ENCODE measurements at regions not wholly inside any gene's neighbourhood (a gene's known extent, or its start where the extent isn't known, plus 50 kb on each side); places are given as distances from the start of the nearest gene placed in this dataset.

DNA sequence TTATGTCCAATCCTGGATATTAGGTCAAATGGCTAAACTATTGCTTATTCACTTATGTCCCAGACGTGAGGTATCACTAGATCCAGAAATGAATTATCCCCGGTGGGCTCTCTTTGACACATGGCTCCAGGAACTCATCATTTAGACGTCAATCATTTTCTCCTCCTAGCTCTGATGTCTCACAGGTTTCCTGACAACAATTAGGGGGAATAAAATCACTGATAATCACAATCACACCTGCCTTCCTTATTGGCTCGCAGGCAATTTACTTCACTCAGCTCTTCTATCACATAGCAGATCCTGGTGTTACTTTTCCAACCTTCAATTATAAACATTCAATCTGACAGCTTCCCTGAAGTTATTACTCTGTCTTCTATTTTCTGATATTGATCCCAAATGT lies 634.0 kb upstream of the TENM4 start:
- no peak for DNase-seq (ENCODE audit: low read depth)

DNA sequence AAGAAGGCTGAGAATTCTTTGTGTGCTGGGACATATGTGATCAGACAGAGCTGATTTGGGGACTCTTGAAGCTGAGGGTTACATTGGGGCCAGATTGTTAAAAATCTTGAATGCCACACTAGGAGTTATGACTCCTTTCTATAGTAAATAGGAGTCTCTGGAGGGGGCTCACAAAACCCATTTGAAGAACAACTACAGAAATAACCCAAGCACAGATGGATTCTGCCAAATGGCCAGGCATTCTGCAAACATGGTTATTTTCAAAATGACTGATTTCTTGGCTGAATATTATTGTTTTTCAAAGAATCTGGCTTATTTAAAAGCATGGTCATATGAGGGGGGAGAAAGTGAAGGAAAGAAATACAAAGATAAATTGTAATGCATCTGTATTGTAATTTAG lies 625.5 kb upstream of the TENM4 start:
- no peak for DNase-seq (ENCODE audit: low read depth)

DNA sequence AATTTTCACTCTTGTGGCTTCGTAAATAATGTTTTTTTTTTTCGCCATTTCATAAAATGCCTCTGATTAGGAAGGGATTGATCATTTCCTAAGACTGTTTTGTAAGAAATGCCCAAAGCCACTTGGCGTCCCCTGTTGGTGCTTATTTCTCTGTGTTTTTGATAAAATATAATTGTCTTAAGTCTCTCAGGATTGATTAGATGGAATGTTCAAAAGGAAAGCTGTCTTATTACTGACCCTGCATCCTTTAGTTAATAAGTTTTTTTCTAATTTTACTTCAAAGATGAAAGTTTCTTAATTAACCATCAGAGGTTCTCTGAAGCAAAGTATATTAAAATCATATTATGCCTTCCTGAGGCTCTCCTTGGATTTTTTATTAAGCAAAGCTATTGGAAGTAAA lies 624.3 kb upstream of the TENM4 start:
- DNase-seq (ENCODE audit: low read depth), result no peak

GRCh38 chr11:80061056-80061455 lies 620.2 kb upstream of the TENM4 start:
- DNase-seq (ENCODE audit: low read depth), result no peak

GRCh38 chr11:80054582-80055165 lies 613.8 kb upstream of the TENM4 start:
- DNase-seq (ENCODE audit: low read depth), result no peak

DNA sequence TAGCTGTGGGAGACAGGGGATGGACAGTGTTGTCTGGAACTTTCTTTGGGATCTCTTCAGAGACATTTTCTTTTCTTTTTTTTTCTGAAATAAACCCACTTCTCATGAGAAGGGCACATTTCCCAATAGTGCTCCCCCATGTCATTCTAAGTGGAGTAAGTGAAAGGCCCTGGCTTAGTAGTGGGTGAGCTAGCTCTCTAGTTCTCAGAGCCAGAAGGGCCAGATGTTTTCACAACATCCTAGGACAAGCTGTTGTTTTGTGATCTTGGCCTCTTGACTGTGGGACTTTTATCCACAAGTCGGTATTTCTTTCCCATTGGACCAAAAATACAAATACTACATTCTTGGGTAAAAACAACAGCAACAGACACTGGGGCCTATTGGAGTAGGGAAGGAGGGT lies 607.7 kb upstream of the TENM4 start:
- no peak for DNase-seq (ENCODE audit: low read depth)

- no peak for DNase-seq (ENCODE audit: low read depth)
Measured at GRCh38 chr11:80041136-80042000, 600.5 kb upstream of the TENM4 start.

GRCh38 chr11:80034801-80035200 lies 594.0 kb upstream of the TENM4 start:
- no peak for DNase-seq (ENCODE audit: low read depth)

DNA sequence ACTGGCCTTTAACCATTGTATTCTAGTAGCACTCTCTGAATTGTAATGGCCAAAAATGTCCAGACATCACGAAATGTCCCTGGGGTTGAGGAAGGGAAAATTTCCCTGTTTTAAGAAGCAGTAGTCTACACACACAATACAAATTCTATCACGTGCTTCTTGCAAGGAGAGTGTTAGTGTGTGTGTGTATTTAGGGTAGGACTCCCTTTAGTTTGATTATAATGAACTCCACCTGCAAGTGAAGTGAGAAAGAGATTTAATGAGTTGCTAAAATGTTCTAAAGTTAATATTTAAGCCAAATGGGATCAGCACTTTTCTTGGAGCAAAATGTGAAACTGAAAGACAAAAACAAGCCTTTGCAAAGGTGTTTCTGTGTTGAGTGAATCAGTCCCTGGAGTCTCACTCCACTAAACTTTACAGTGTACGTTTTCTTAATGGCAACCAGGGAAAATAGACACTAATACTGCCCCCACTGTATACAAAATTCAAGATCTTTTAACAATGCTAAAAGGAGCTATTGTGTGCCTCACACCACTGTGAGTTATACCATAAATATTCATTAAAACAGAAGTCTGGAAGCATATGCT lies 590.3 kb upstream of the TENM4 start:
- DNase-seq (ENCODE audit: low read depth), result no peak

DNA sequence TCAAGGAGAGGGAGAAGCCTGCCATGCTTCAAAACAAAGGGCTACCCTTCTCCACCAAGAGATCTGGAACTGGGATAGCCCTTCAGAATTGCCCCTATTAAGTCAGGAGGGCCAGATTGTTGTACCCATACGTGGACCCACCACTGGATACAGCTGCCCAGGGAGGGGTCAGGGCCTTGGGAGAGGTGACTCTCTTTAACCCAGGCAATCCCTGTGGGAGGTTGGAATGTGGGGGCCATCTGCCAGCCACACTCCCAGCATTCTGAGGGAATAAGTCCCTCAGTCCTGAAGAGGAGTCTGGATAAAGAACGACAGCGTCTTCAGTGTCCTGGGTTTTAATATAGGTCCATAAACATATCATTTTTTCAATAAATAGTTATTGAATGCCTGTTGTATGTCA lies 588.2 kb upstream of the TENM4 start:
- no peak for DNase-seq (ENCODE audit: low read depth)

- DNase-seq (ENCODE audit: low read depth), result no peak
Measured at GRCh38 chr11:80024119-80024518, 583.3 kb upstream of the TENM4 start.

GRCh38 chr11:80023386-80023785 lies 582.6 kb upstream of the TENM4 start:
- DNase-seq (ENCODE audit: low read depth), result no peak

DNA sequence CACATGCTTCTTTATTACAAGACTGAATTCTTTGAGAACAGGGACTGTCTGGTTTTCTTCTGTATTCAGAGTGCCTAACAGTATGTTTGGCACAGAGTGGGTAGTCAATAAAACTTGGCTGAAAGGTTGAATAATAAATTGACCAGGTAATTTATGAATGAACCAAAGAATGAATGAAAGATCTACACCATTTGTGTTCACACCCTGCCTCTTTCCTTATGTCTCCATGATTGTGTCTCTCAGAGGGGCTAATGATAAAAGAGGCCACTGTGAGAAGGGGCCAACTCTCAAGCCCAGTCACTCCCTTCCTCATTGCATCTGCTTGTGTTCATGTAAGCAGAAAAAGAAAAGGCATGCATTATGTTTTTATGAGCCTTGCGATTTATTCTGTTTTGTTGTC lies 569.7 kb upstream of the TENM4 start:
- no peak for DNase-seq (ENCODE audit: low read depth)

- no peak for DNase-seq (ENCODE audit: low read depth)
Measured at GRCh38 chr11:80009081-80009480, 568.3 kb upstream of the TENM4 start.

DNA sequence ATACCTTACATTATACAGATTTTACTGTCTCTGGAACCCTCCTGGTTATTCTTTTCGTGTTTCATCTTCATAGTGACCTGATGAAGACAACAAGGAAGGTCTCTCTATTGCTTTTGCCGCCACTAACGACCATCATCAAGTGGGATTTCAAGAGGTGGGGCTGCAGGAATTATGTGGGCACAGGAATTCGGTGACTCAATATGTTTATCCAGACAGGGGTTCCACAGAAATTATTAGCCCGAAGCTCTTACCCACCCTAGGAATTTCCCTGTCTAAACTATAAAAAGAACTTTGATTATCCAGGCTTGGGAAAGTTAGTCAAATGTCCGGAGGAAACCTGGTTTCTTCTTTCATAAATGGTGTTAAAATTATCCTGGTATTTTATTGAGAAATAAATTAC lies 566.8 kb upstream of the TENM4 start:
- DNase-seq (ENCODE audit: low read depth), result no peak

- DNase-seq (ENCODE audit: low read depth), result no peak
Measured at GRCh38 chr11:79990141-79990540, 549.3 kb upstream of the TENM4 start.

GRCh38 chr11:79982185-79982584 lies 541.4 kb upstream of the TENM4 start:
- DNase-seq (ENCODE audit: low read depth), result no peak

DNA sequence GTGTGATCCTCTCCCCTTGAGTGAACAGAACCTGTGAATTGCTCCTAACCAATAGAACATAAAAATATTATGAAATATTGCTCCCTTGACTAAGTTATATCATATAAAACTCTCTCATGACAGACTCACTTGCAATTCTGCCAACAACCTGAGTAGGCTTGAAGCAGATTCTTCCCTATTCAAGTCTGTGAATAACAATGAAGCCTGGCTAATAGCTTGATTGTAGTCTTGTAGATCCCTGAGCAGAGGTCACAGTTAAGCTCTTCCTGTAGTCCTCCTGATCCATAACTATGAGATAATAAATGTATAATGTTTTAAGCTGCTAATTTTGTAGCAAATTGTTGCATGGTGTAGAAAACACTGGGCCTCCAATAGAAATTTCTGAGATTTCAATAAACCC lies 540.1 kb upstream of the TENM4 start:
- DNase-seq (ENCODE audit: low read depth), result no peak

DNA sequence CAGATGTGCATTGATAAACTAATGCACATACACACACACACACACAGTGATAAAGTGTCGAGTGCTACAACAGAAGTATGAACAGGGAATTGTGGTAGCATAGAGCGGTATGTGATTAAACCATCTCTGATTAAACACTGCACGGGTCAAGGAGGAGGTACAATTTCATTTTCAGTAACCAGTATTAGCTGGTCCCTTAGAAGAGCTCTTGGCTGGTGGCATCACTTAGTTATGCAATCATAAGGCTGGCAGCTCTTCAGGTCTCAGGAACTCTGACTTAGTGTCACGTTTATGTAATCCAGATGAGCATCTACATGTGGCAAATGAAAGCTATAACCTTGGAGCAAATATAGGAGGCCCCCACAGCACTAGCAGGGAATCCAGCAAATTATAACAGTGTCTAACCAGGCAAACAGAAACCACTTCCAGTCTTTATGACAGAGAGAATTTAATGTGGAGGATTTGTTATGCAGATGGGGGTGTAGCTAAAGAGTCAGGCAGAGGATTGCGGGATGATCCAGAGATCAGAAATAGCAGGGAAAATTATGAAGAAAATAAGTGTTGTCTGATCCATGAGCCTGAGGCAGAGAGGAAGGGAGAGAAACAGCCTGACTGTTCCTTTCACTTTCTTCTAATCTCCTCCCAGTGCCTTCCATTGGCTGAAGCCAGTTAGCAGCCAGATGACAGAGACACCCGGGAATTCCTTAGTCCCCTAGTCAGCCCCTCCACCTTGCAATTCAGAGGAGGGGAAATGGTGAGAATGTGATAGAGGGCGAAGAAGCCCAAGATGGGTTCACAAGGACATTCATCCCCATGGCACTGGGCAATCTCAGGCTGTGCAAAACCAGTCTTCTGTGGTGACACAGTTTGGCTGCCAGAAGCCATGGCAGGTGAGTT lies 533.1 kb upstream of the TENM4 start:
- no peak for DNase-seq (ENCODE audit: low read depth)

DNA sequence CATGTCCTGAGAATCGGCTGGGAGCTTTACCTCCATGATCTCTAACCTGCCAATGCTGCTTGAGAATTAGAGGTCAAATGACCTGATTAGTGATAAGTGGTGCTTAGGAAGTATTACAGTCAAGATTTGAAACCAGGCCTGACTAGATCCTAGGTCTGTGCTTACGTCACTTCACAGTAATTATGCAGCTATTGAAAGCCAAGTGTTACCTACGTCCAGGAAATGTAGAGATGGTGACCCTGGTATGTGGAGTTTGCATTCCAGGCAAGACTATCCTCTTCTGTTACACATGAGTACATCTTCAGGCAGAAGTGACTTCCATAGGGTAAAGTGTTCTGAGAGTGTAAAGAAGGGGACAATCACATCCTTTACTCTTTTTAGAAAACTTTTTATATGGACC lies 530.4 kb upstream of the TENM4 start:
- no peak for DNase-seq (ENCODE audit: low read depth)

DNA sequence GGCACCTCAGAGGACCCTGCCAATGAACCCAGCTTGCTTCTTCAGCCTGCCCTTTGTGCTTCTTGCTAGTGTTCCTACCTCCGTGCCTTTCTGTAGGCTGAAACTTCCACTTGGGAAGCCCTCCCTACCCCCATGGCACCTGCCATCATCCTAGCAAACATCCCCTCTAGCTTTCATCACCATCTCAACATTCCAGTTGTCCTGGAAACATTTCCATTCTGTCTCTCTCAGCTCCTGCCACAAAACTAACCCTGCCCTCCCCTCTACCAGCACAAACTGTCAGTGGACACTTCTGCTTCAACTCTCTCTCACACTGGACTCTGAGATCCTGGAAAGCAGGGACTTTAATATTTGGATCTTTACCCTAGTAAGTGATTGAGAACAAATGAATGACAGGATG lies 525.8 kb upstream of the TENM4 start:
- DNase-seq (ENCODE audit: low read depth), result no peak

DNA sequence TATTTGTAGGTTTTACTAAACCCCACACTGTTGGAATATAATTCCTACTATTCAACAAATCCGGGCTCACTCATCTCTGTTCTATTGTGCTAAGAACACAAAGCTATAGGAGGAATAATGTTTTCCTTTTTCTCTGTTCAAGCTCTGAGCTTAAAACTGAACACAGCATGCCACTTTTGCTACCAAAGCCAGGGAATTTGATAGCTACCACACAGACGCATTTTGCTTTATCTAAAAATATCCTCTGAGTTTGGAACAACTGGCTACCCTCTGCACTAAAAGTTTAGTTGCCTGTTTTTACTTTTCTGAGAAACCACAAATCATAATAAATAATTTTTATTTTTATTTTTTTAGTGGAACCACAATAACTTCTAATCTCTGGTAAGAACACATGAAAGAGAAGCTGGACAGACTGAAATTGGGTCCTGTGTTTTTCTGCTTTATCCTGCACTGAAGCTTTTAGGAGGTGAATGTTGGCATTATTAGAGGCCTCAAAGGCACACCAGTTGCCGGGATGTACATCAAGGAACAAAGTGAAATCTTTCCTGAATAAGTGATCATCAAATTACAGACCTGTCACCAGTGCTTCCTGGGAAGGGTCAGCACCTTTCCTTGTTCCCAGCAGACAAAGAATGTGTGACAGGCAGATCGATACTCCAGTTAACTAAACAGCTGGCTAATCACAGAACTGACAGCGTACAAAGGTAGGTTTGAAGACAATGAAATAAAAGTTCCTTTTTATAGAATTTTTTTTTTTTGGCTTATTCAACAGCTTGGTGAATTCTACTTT lies 523.2 kb upstream of the TENM4 start:
- no peak for DNase-seq (ENCODE audit: low read depth)
